ENCODE measurements at regions not wholly inside any gene's neighbourhood (a gene's known extent, or its start where the extent isn't known, plus 50 kb on each side); places are given as distances from the start of the nearest gene placed in this dataset.
"Not testable (repeated sequence)": the region's sequence is repeated elsewhere in the genome, so short reads cannot be mapped to it uniquely, and the experiment has no call there.

- no peaks in the 10 kb centered on the region for H3K4me1 ChIP-seq (ENCODE audit: control insufficient read depth in 5 of 5, insufficient read depth in 5 of 5, low read length in 5 of 5)
- H3K36me3 ChIP-seq (ENCODE audit: control insufficient read depth in 5 of 5, insufficient read depth in 5 of 5, low read length in 5 of 5) = no peaks in the 10 kb centered on the region
- H3K27ac ChIP-seq (ENCODE audit: low read depth, low read length) = no peak overlapping the region
- peaks cover 0 to 13% (median 0%) of the 10 kb centered on the region in 5 donors for H3K27me3 ChIP-seq (ENCODE audit: control insufficient read depth in 5 of 5, insufficient read depth in 4 of 5, low read length in 5 of 5)
- peaks cover 0 to 9% (median 0%) of the 10 kb centered on the region in 5 donors for H3K9me3 ChIP-seq (ENCODE audit: control insufficient read depth in 5 of 5, low read length in 5 of 5)
- no peak overlapping the region for H3K4me3 ChIP-seq (ENCODE audit: low read depth in 1 of 5, low read length in 5 of 5)
- no peak overlapping the region for H3K9ac ChIP-seq (ENCODE audit: low read length in 5 of 5)
Measured at GRCh38 chr14:105894125-105894977, 368.0 kb downstream of the TMEM121 start.

- H3K27me3 ChIP-seq (ENCODE audit: control insufficient read depth in 5 of 5, insufficient read depth in 4 of 5, low read length in 5 of 5) = peaks cover 0 to 7% (median 0%) of the 10 kb centered on the region in 5 donors
- no peak overlapping the region for H3K4me3 ChIP-seq (ENCODE audit: low read depth in 1 of 5, low read length in 5 of 5)
- no peaks in the 10 kb centered on the region for H3K4me1 ChIP-seq (ENCODE audit: control insufficient read depth in 5 of 5, insufficient read depth in 5 of 5, low read length in 5 of 5)
- no peak overlapping the region for H3K27ac ChIP-seq (ENCODE audit: low read depth, low read length)
- H3K9ac ChIP-seq (ENCODE audit: low read length in 5 of 5) = no peak overlapping the region
- no peaks in the 10 kb centered on the region for H3K36me3 ChIP-seq (ENCODE audit: control insufficient read depth in 5 of 5, insufficient read depth in 5 of 5, low read length in 5 of 5)
- peaks cover 0 to 9% (median 0%) of the 10 kb centered on the region in 5 donors for H3K9me3 ChIP-seq (ENCODE audit: control insufficient read depth in 5 of 5, low read length in 5 of 5)
Measured at GRCh38 chr14:105894978-105895881, 368.8 kb downstream of the TMEM121 start.

GRCh38 chr14:105896206-105896605, 369.8 kb downstream of the TMEM121 start:
- H3K9me3 ChIP-seq (ENCODE audit: control insufficient read depth in 5 of 5, low read length in 5 of 5); H3K9ac ChIP-seq (ENCODE audit: low read length in 5 of 5); H3K4me1 ChIP-seq (ENCODE audit: control insufficient read depth in 5 of 5, insufficient read depth in 5 of 5, low read length in 5 of 5); H3K27me3 ChIP-seq (ENCODE audit: control insufficient read depth in 5 of 5, insufficient read depth in 4 of 5, low read length in 5 of 5); H3K36me3 ChIP-seq (ENCODE audit: control insufficient read depth in 5 of 5, insufficient read depth in 5 of 5, low read length in 5 of 5); H3K27ac ChIP-seq (ENCODE audit: low read depth, low read length); H3K4me3 ChIP-seq (ENCODE audit: low read depth in 1 of 5, low read length in 5 of 5): not testable (repeated sequence)

GRCh38 chr14:105896961-105897724, 370.8 kb downstream of the TMEM121 start:
- H3K4me1 ChIP-seq (ENCODE audit: control insufficient read depth in 5 of 5, insufficient read depth in 5 of 5, low read length in 5 of 5); H3K4me3 ChIP-seq (ENCODE audit: low read depth in 1 of 5, low read length in 5 of 5); H3K36me3 ChIP-seq (ENCODE audit: control insufficient read depth in 5 of 5, insufficient read depth in 5 of 5, low read length in 5 of 5); H3K9me3 ChIP-seq (ENCODE audit: control insufficient read depth in 5 of 5, low read length in 5 of 5); H3K27me3 ChIP-seq (ENCODE audit: control insufficient read depth in 5 of 5, insufficient read depth in 4 of 5, low read length in 5 of 5); H3K9ac ChIP-seq (ENCODE audit: low read length in 5 of 5); H3K27ac ChIP-seq (ENCODE audit: low read depth, low read length): not testable (repeated sequence)

GRCh38 chr14:105897725-105898113, 371.3 kb downstream of the TMEM121 start:
- Histone ChIP-seq H3K36me3 (ENCODE audit: control insufficient read depth in 5 of 5, insufficient read depth in 5 of 5, low read length in 5 of 5) (no peaks in the 10 kb centered on the region), H3K27ac (ENCODE audit: low read depth, low read length) (no peak overlapping the region), H3K9ac (ENCODE audit: low read length in 5 of 5) (no peak overlapping the region), H3K27me3 (ENCODE audit: control insufficient read depth in 5 of 5, insufficient read depth in 4 of 5, low read length in 5 of 5) (peaks cover 0 to 10% (median 3%) of the 10 kb centered on the region in 5 donors), H3K4me3 (ENCODE audit: low read depth in 1 of 5, low read length in 5 of 5) (no peak overlapping the region), H3K9me3 (ENCODE audit: control insufficient read depth in 5 of 5, low read length in 5 of 5) (peaks cover 0 to 9% (median 0%) of the 10 kb centered on the region in 5 donors), H3K4me1 (ENCODE audit: control insufficient read depth in 5 of 5, insufficient read depth in 5 of 5, low read length in 5 of 5) (no peaks in the 10 kb centered on the region)

- H3K27me3 ChIP-seq (ENCODE audit: control insufficient read depth in 5 of 5, insufficient read depth in 4 of 5, low read length in 5 of 5) = peaks cover 0 to 10% (median 3%) of the 10 kb centered on the region in 5 donors
- H3K4me1 ChIP-seq (ENCODE audit: control insufficient read depth in 5 of 5, insufficient read depth in 5 of 5, low read length in 5 of 5) = no peaks in the 10 kb centered on the region
- H3K9ac ChIP-seq (ENCODE audit: low read length in 5 of 5) = no peak overlapping the region
- H3K36me3 ChIP-seq (ENCODE audit: control insufficient read depth in 5 of 5, insufficient read depth in 5 of 5, low read length in 5 of 5) = no peaks in the 10 kb centered on the region
- peaks cover 0 to 9% (median 0%) of the 10 kb centered on the region in 5 donors for H3K9me3 ChIP-seq (ENCODE audit: control insufficient read depth in 5 of 5, low read length in 5 of 5)
- H3K27ac ChIP-seq (ENCODE audit: low read depth, low read length) = no peak overlapping the region
- H3K4me3 ChIP-seq (ENCODE audit: low read depth in 1 of 5, low read length in 5 of 5) = no peak overlapping the region
Measured at GRCh38 chr14:105898482-105899010, 372.2 kb downstream of the TMEM121 start.

- H3K27ac ChIP-seq (ENCODE audit: low read depth, low read length) = no peak overlapping the region
- peaks cover 0 to 10% (median 3%) of the 10 kb centered on the region in 5 donors for H3K27me3 ChIP-seq (ENCODE audit: control insufficient read depth in 5 of 5, insufficient read depth in 4 of 5, low read length in 5 of 5)
- peaks cover 0 to 9% (median 0%) of the 10 kb centered on the region in 5 donors for H3K9me3 ChIP-seq (ENCODE audit: control insufficient read depth in 5 of 5, low read length in 5 of 5)
- H3K4me3 ChIP-seq (ENCODE audit: low read depth in 1 of 5, low read length in 5 of 5) = no peak overlapping the region
- no peak overlapping the region for H3K9ac ChIP-seq (ENCODE audit: low read length in 5 of 5)
- H3K4me1 ChIP-seq (ENCODE audit: control insufficient read depth in 5 of 5, insufficient read depth in 5 of 5, low read length in 5 of 5) = no peaks in the 10 kb centered on the region
- H3K36me3 ChIP-seq (ENCODE audit: control insufficient read depth in 5 of 5, insufficient read depth in 5 of 5, low read length in 5 of 5) = no peaks in the 10 kb centered on the region
Measured at GRCh38 chr14:105899071-105899641, 372.8 kb downstream of the TMEM121 start.

GRCh38 chr14:105899657-105900397, 373.4 kb downstream of the TMEM121 start:
- Histone ChIP-seq H3K9me3 (ENCODE audit: control insufficient read depth in 5 of 5, low read length in 5 of 5) (peaks cover 0 to 9% (median 0%) of the 10 kb centered on the region in 5 donors), H3K36me3 (ENCODE audit: control insufficient read depth in 5 of 5, insufficient read depth in 5 of 5, low read length in 5 of 5) (no peaks in the 10 kb centered on the region), H3K9ac (ENCODE audit: low read length in 5 of 5) (no peak overlapping the region), H3K27me3 (ENCODE audit: control insufficient read depth in 5 of 5, insufficient read depth in 4 of 5, low read length in 5 of 5) (peaks cover 0 to 10% (median 3%) of the 10 kb centered on the region in 5 donors), H3K4me1 (ENCODE audit: control insufficient read depth in 5 of 5, insufficient read depth in 5 of 5, low read length in 5 of 5) (no peaks in the 10 kb centered on the region), H3K27ac (ENCODE audit: low read depth, low read length) (no peak overlapping the region), H3K4me3 (ENCODE audit: low read depth in 1 of 5, low read length in 5 of 5) (no peak overlapping the region)
